MM.1S (cell line): ENCODE measurements at regions not wholly inside any gene's neighbourhood (a gene's known extent, or its start where the extent isn't known, plus 50 kb on each side); places are given as distances from the start of the nearest gene placed in this dataset.

Source experiments
- EZH2 ChIP-seq: fragments of 300-600 bp; sonication (generic); optimal IDR thresholded peaks from 2 replicates; pipeline ENCODE3; 2017; ENCODE audit warnings: low read depth, mild to moderate bottlenecking, antibody characterized with exemption, low read length, mixed read lengths
- TF ChIP-seq, protein P1 (sequence below): fragments of 300-600 bp; sonication (generic); IDR thresholded peaks from 2 replicates; pipeline ENCODE4 v1.5.1; 2016; ENCODE audit warnings: antibody characterized with exemption, low read length, mixed read lengths

DNA sequence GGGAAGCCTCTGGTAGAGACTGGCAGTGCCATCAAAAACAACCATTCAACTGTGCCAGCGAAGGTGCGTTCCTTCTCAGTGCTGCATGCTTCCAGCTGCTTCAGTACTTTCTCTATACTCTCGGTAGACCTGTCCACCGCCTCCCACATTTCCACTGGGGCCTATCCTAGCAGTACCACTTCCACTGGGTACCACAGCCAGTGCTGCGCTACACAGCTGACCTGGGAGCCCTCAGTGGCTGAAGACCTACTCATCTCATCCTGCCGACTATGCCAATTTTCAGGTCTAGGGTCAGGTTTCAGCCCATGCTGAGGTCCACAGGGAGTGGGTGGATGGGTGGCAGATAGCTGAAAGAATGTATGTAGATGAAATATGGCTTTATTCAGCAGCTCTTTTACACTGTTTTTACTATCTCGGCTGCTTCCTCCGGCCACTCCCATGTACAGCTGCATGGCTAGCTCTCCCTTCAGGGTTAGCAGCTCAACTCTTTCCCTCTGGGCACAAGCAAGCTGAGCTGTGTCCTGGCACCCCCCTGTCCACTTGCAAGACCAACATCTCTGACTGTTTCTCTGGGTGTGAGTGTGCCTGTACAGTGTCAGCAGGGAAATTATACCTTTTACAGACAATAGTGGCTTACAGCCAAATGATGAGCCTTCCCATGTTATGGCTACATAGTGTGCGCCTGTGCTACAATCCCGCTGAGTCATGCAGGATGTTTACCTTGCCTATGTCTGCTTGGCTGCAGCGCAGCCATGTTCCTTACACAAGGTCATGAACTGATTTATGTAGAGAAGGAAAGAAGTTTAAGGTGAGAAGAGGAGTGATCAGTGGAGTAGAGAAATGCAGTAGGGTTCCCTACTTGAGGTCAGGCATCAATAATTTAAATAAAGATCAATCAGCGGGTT lies 125.7 kb upstream of the DDHD1 start:
- TF ChIP-seq, protein P1, sequence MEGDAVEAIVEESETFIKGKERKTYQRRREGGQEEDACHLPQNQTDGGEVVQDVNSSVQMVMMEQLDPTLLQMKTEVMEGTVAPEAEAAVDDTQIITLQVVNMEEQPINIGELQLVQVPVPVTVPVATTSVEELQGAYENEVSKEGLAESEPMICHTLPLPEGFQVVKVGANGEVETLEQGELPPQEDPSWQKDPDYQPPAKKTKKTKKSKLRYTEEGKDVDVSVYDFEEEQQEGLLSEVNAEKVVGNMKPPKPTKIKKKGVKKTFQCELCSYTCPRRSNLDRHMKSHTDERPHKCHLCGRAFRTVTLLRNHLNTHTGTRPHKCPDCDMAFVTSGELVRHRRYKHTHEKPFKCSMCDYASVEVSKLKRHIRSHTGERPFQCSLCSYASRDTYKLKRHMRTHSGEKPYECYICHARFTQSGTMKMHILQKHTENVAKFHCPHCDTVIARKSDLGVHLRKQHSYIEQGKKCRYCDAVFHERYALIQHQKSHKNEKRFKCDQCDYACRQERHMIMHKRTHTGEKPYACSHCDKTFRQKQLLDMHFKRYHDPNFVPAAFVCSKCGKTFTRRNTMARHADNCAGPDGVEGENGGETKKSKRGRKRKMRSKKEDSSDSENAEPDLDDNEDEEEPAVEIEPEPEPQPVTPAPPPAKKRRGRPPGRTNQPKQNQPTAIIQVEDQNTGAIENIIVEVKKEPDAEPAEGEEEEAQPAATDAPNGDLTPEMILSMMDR = no peak
- no peak for TF ChIP-seq EZH2
